NT2/D1 (cell line): ENCODE measurements at regions not wholly inside any gene's neighbourhood (a gene's known extent, or its start where the extent isn't known, plus 50 kb on each side); places are given as distances from the start of the nearest gene placed in this dataset.

ENCODE experiments used
- YY1 ChIP-seq: IDR thresholded peaks from 2 replicates; pipeline ENCODE4 v1.6.1; 2011; ENCODE audit not compliant: insufficient read length, insufficient read depth
- ZNF274 ChIP-seq: IDR thresholded peaks from 2 replicates; pipeline ENCODE4 v1.6.1; 2011; ENCODE audit warnings: mild to moderate bottlenecking, low read depth, low read length

- no peak for TF ChIP-seq ZNF274
- no peak for TF ChIP-seq YY1
These were observed 231.9 kb downstream of the ATPSCKMT start for GRCh38 chr5:10017786-10018185.
